IMR-90 (cell line): ENCODE measurements at regions not wholly inside any gene's neighbourhood (a gene's known extent, or its start where the extent isn't known, plus 50 kb on each side); places are given as distances from the start of the nearest gene placed in this dataset.

Experiments
- ATAC-seq: fragments of 200-7000 bp; cut with Tn5 transposase; 2 replicates; pipeline ENCODE4 v1.9.1; 2020; ENCODE audit warnings: low read depth, mild to moderate bottlenecking, moderate library complexity
- BruUV-seq: library from RNA; stranded (reverse); fragments of 400-500 nt; replicated peaks from 2 replicates; lab custom pipeline; 2021; lab: Mats Ljungman, UMichigan
- CTCF ChIA-PET: fragments of 300-600 bp; formaldehyde crosslinking; extraction: SDS; loops from one replicate; lab custom pipeline; 2021; ENCODE audit warnings: antibody characterized with exemption; lab: Yijun Ruan, JAX
- POLR2A ChIA-PET: fragments of 300-600 bp; sonication (Branson Sonifier 250); formaldehyde crosslinking; loops from one replicate; lab custom pipeline; 2022; ENCODE audit warnings: antibody characterized with exemption; ENCODE audit not compliant: unreplicated experiment; lab: Charles Lee
- DNase-seq: peaks from one replicate; pipeline ENCODE4 v3.0.0; 2013
- H2AFZ ChIP-seq: replicated peaks from 2 replicates; pipeline ENCODE3; 2013; ENCODE audit warnings: low read length, mild to moderate bottlenecking; ENCODE audit not compliant: poor library complexity
- H2AK5ac ChIP-seq: 2 replicates; pipeline ENCODE4 v1.6.1; 2013; ENCODE audit warnings: low read depth, low read length, inconsistent platforms
- H2AK9ac ChIP-seq: replicated peaks from 2 replicates; pipeline ENCODE3; 2013; ENCODE audit warnings: mild to moderate bottlenecking, low read depth, low read length, moderate library complexity; ENCODE audit not compliant: poor library complexity
- H2BK120ac ChIP-seq: 2 replicates; pipeline ENCODE4 v1.6.1; 2013; ENCODE audit warnings: low read depth, low read length, inconsistent platforms
- H2BK15ac ChIP-seq: 3 replicates; pipeline ENCODE4 v1.6.1; 2013; ENCODE audit warnings: low read depth, low read length, inconsistent platforms
- H2BK20ac ChIP-seq: 2 replicates; pipeline ENCODE4 v1.6.1; 2013; ENCODE audit warnings: low read depth, mild to moderate bottlenecking, inconsistent platforms, low read length, moderate library complexity
- H2BK5ac ChIP-seq: 2 replicates; pipeline ENCODE4 v1.6.1; 2013; ENCODE audit warnings: mild to moderate bottlenecking, low read depth, low read length, inconsistent platforms; ENCODE audit not compliant: poor library complexity, severe bottlenecking
- H3K14ac ChIP-seq: replicated peaks from 2 replicates; pipeline ENCODE4 v1.6.1; 2013; ENCODE audit warnings: low read depth, low read length, inconsistent platforms
- H3K18ac ChIP-seq: 2 replicates; pipeline ENCODE4 v1.6.1; 2013; ENCODE audit warnings: low read depth, low read length, control low read depth
- H3K23ac ChIP-seq: 2 replicates; pipeline ENCODE4 v1.6.1; 2013; ENCODE audit warnings: low read depth, low read length, inconsistent platforms
- H3K27ac ChIP-seq: 2 replicates; pipeline ENCODE4 v1.5.1; 2013; ENCODE audit warnings: mild to moderate bottlenecking, control low read depth, low read length; ENCODE audit not compliant: insufficient read depth
- H3K27me3 ChIP-seq: 2 replicates; pipeline ENCODE4 v1.6.1; 2013; ENCODE audit warnings: low read length; ENCODE audit not compliant: control insufficient read depth, insufficient read depth
- H3K36me3 ChIP-seq: 2 replicates; pipeline ENCODE4 v1.6.1; 2013; ENCODE audit warnings: low read length, mixed read lengths; ENCODE audit not compliant: control insufficient read depth, insufficient read depth
- H3K4ac ChIP-seq: 2 replicates; pipeline ENCODE4 v1.6.1; 2013; ENCODE audit warnings: low read depth, low read length, inconsistent platforms
- H3K4me1 ChIP-seq: 2 replicates; pipeline ENCODE4 v1.6.1; 2013; ENCODE audit warnings: low read length, mixed read lengths; ENCODE audit not compliant: control insufficient read depth, insufficient read depth
- H3K4me2 ChIP-seq: 2 replicates; pipeline ENCODE4 v1.6.1; 2013; ENCODE audit warnings: low read depth, mild to moderate bottlenecking, control low read depth, low read length, moderate library complexity
- H3K4me3 ChIP-seq: 2 replicates; pipeline ENCODE4 v1.5.1; 2013; ENCODE audit warnings: low read depth, mild to moderate bottlenecking, control low read depth, low read length, moderate library complexity; ENCODE audit not compliant: insufficient read depth
- H3K56ac ChIP-seq: 2 replicates; pipeline ENCODE4 v1.6.1; 2013; ENCODE audit warnings: low read length, inconsistent platforms; ENCODE audit not compliant: insufficient read depth; ENCODE audit errors: extremely low read depth
- H3K79me1 ChIP-seq, 2 experiments: 2 replicates each; pipeline ENCODE4 v1.6.1; 2013; ENCODE audit warnings: low read length in 2 of 2, inconsistent platforms in 1 of 2, low read depth in 1 of 2
- H3K9ac ChIP-seq: 2 replicates; pipeline ENCODE4 v1.6.1; 2013; ENCODE audit warnings: low read depth, low read length, control low read depth
- H3K9me1 ChIP-seq: 2 replicates; pipeline ENCODE4 v1.6.1; 2013; ENCODE audit warnings: low read length, inconsistent platforms; ENCODE audit not compliant: insufficient read depth
- H3K9me3 ChIP-seq: 2 replicates; pipeline ENCODE4 v1.6.1; 2013; ENCODE audit warnings: low read length; ENCODE audit not compliant: control insufficient read depth, insufficient read depth
- H4K20me1 ChIP-seq: 2 replicates; pipeline ENCODE4 v1.6.1; 2013; ENCODE audit warnings: low read length, inconsistent platforms; ENCODE audit not compliant: insufficient read depth
- H4K5ac ChIP-seq: 2 replicates; pipeline ENCODE4 v1.6.1; 2013; ENCODE audit warnings: mild to moderate bottlenecking, low read depth, low read length, control low read depth
- H4K8ac ChIP-seq, 2 experiments: 2 replicates each; pipeline ENCODE4 v1.6.1; 2013; ENCODE audit warnings: low read depth in 2 of 2, low read length in 2 of 2, control low read depth in 1 of 2, inconsistent platforms in 1 of 2
- H4K91ac ChIP-seq: 2 replicates; pipeline ENCODE4 v1.6.1; 2013; ENCODE audit warnings: low read depth, low read length, inconsistent platforms; ENCODE audit not compliant: insufficient read depth
- BHLHE40 ChIP-seq: fragments of 150-350 bp; IDR thresholded peaks from 2 replicates; pipeline ENCODE4 v1.6.1; 2016; ENCODE audit warnings: mild to moderate bottlenecking, low read depth, low read length
- CEBPB ChIP-seq: IDR thresholded peaks from 2 replicates; pipeline ENCODE4 v1.6.1; 2012; ENCODE audit warnings: low read depth, low read length, improper control_type of control experiment
- CHD1 ChIP-seq: IDR thresholded peaks from 2 replicates; pipeline ENCODE4 v1.6.1; 2012; ENCODE audit warnings: low read depth, low read length, improper control_type of control experiment
- FOS ChIP-seq: fragments of 150-350 bp; IDR thresholded peaks from 2 replicates; pipeline ENCODE4 v1.6.1; 2016; ENCODE audit warnings: low read depth, low read length
- MAFK ChIP-seq: IDR thresholded peaks from 2 replicates; pipeline ENCODE4 v1.6.1; 2012; ENCODE audit warnings: low read depth, low read length, improper control_type of control experiment
- MAZ ChIP-seq: IDR thresholded peaks from 2 replicates; pipeline ENCODE4 v1.6.1; 2012; ENCODE audit warnings: low read depth, mild to moderate bottlenecking, low read length, improper control_type of control experiment, moderate library complexity, borderline replicate concordance
- POLR2A ChIP-seq: IDR thresholded peaks from 2 replicates; pipeline ENCODE4 v1.6.1; 2012; ENCODE audit warnings: mild to moderate bottlenecking, low read depth, low read length
- RAD21 ChIP-seq: IDR thresholded peaks from 2 replicates; pipeline ENCODE4 v1.6.1; 2012; ENCODE audit warnings: low read length, improper control_type of control experiment
- RCOR1 ChIP-seq: IDR thresholded peaks from 2 replicates; pipeline ENCODE4 v1.6.1; 2012; ENCODE audit warnings: mild to moderate bottlenecking, low read length, improper control_type of control experiment; ENCODE audit not compliant: insufficient replicate concordance
- RFX5 ChIP-seq: IDR thresholded peaks from 2 replicates; pipeline ENCODE4 v1.8.0; 2012; ENCODE audit warnings: low read depth, mild to moderate bottlenecking, low read length, moderate library complexity
- WGBS, 2 experiments: methylation state at CpG; one replicate each; pipeline versions ENCODE4 v1.1.5 to v1.1.7; 2013; ENCODE audit warnings: missing lambda C conversion rate in 2 of 2; ENCODE audit not compliant: insufficient read length in 1 of 2; ENCODE audit errors: extremely low coverage in 2 of 2; 5-methylcytosine and 5-hydroxymethylcytosine counted together
- dilution Hi-C: fragments of 300-500 bp; cut with HindIII; formaldehyde crosslinking; loops from one replicate; pipeline ENCODE4 v1.14.3; 2018; ENCODE audit warnings: low sequenced_read_pairs; ENCODE audit not compliant: unreplicated experiment
- in situ Hi-C: fragments of 300-500 bp; cut with MboI; formaldehyde crosslinking; loops from 3 replicates; pipeline ENCODE4 v1.14.3; 2019; ENCODE audit warnings: low sequenced_read_pairs, inconsistent platforms, mixed read lengths
- intact Hi-C: fragments of 100-400 bp; cut with micrococcal nuclease; formaldehyde crosslinking; loops from 2 replicates; pipeline ENCODE4 v1.10.0; 2022
- TF ChIP-seq, protein P1 (sequence below): conservative IDR thresholded peaks from 2 replicates; pipeline ENCODE4 v1.5.1; 2012; ENCODE audit warnings: mild to moderate bottlenecking, low read depth, low read length, improper control_type of control experiment
- TF ChIP-seq, protein P2 (sequence below): fragments of 150-350 bp; IDR thresholded peaks from 2 replicates; pipeline ENCODE4 v1.6.1; 2017; ENCODE audit warnings: mild to moderate bottlenecking, antibody characterized with exemption, low read length, low read depth
- TF ChIP-seq, protein P3 (sequence below): fragments of 150-350 bp; IDR thresholded peaks from 2 replicates; pipeline ENCODE4 v1.6.1; 2016; ENCODE audit warnings: low read depth, mild to moderate bottlenecking, low read length, moderate library complexity, borderline replicate concordance

DNA sequence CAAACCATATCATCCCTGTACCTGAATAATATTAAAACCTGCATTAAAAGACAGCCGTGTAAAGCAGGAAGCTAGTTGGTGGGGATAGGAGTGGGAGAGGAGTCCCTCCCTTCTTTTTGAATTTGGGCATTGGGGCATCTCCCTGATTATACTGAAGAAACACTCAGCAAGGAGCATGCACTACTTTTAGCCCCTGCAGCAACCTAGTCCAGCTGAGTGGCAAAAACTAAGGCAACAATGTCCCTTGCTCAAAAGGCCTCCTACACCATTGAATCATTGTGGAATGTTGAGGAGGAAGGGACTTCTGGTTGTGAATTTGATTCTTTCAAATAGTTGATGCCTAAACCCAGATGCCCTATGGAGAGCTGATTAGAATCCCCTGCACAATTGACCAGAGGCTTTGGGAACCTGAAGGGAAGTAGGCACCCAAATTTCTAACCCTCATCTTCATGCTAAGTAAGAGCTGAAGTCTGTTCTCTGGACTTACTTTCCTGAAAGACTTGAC is 111.7 kb downstream of the DDX1 start:
- H3K9me3 ChIP-seq, result peaks cover 3% of the 10 kb centered on the region; the same call in 1 of the 2 replicates
- H3K4me2 ChIP-seq, result no peak overlapping the region
- H2BK120ac ChIP-seq, result no peak overlapping the region
- H4K8ac ChIP-seq, result no peak overlapping the region
- H3K23ac ChIP-seq, result no peak overlapping the region
- no peak overlapping the region for H4K5ac ChIP-seq
- ATAC-seq (no peak), DNase-seq (no peak)
- ChIA-PET POLR2A (no interaction called here), CTCF (no interaction called here)
- H3K9me1 ChIP-seq, result no peaks in the 10 kb centered on the region
- no peak overlapping the region for H2AK5ac ChIP-seq
- H2BK20ac ChIP-seq, result no peak overlapping the region
- no peak overlapping the region for H2BK5ac ChIP-seq
- H3K27ac ChIP-seq, result no peak overlapping the region
- H2AFZ ChIP-seq, result no peak overlapping the region
- no peak overlapping the region for H2AK9ac ChIP-seq
- no CpG with 5 or more reads among the region's 1 CpG for WGBS, 2 experiments
- H3K9ac ChIP-seq, result no peak overlapping the region
- H4K91ac ChIP-seq, result no peak overlapping the region
- intact Hi-C loops, result no loop called here
- H3K79me1 ChIP-seq, result no peaks in the 10 kb centered on the region
- no peak overlapping the region for H2BK15ac ChIP-seq
- dilution Hi-C loops, result no loop called here
- no peaks in the 10 kb centered on the region for H4K20me1 ChIP-seq
- no TSS peak for BruUV-seq
- no peak overlapping the region for H3K14ac ChIP-seq
- TF ChIP-seq, protein P1, sequence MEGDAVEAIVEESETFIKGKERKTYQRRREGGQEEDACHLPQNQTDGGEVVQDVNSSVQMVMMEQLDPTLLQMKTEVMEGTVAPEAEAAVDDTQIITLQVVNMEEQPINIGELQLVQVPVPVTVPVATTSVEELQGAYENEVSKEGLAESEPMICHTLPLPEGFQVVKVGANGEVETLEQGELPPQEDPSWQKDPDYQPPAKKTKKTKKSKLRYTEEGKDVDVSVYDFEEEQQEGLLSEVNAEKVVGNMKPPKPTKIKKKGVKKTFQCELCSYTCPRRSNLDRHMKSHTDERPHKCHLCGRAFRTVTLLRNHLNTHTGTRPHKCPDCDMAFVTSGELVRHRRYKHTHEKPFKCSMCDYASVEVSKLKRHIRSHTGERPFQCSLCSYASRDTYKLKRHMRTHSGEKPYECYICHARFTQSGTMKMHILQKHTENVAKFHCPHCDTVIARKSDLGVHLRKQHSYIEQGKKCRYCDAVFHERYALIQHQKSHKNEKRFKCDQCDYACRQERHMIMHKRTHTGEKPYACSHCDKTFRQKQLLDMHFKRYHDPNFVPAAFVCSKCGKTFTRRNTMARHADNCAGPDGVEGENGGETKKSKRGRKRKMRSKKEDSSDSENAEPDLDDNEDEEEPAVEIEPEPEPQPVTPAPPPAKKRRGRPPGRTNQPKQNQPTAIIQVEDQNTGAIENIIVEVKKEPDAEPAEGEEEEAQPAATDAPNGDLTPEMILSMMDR, result no peak
- no peak for TF ChIP-seq CEBPB
- TF ChIP-seq MAFK, result no peak
- no peak for TF ChIP-seq RCOR1
- TF ChIP-seq CHD1, result no peak
- no peak for TF ChIP-seq RFX5
- no peak for TF ChIP-seq BHLHE40
- TF ChIP-seq, protein P2, sequence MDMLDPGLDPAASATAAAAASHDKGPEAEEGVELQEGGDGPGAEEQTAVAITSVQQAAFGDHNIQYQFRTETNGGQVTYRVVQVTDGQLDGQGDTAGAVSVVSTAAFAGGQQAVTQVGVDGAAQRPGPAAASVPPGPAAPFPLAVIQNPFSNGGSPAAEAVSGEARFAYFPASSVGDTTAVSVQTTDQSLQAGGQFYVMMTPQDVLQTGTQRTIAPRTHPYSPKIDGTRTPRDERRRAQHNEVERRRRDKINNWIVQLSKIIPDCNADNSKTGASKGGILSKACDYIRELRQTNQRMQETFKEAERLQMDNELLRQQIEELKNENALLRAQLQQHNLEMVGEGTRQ, result no peak
- no peak for TF ChIP-seq MAZ
- no peak for TF ChIP-seq RAD21
- TF ChIP-seq, protein P3, sequence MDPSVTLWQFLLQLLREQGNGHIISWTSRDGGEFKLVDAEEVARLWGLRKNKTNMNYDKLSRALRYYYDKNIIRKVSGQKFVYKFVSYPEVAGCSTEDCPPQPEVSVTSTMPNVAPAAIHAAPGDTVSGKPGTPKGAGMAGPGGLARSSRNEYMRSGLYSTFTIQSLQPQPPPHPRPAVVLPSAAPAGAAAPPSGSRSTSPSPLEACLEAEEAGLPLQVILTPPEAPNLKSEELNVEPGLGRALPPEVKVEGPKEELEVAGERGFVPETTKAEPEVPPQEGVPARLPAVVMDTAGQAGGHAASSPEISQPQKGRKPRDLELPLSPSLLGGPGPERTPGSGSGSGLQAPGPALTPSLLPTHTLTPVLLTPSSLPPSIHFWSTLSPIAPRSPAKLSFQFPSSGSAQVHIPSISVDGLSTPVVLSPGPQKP, result no peak
- no peak for TF ChIP-seq POLR2A
- no peak for TF ChIP-seq FOS
- no peaks in the 10 kb centered on the region for H3K4me1 ChIP-seq
- H3K4ac ChIP-seq, result no peak overlapping the region
- no peaks in the 10 kb centered on the region for H3K27me3 ChIP-seq
- H3K56ac ChIP-seq, result no peak overlapping the region
- in situ Hi-C loops, result no loop called here
- no peak overlapping the region for H3K4me3 ChIP-seq
- no peaks in the 10 kb centered on the region for H3K36me3 ChIP-seq
- no peak overlapping the region for H3K18ac ChIP-seq
